Psoas muscle (tissue), 7 donors: ENCODE measurements at regions not wholly inside any gene's neighbourhood (a gene's known extent, or its start where the extent isn't known, plus 50 kb on each side); places are given as distances from the start of the nearest gene placed in this dataset.

Source experiments
- ATAC-seq, 4 donors: fragments of 200-7000 bp; cut with Tn5 transposase; one replicate each; pipeline ENCODE4 v1.9.1; 2020; ENCODE audit warnings: moderate library complexity in 3 of 4, mild to moderate bottlenecking in 2 of 4
- DNase-seq, 2 donors: peaks; one replicate each; pipeline ENCODE4 v3.0.0-alpha.2; 2020
- H3K27ac ChIP-seq: fragments of 200-600 bp; one replicate; pipeline ENCODE4 v1.8.0; 2022
- H3K27me3 ChIP-seq, 3 donors: fragments of 200-600 bp in 1 of 3; one replicate each; pipeline versions ENCODE4 v1.6.1 to v1.8.0; 2013 to 2022; ENCODE audit warnings: low read length in 2 of 3, mild to moderate bottlenecking in 2 of 3, moderate library complexity in 1 of 3; ENCODE audit not compliant: insufficient read depth in 3 of 3
- H3K36me3 ChIP-seq, 2 donors: fragments of 200-600 bp in 1 of 2; one replicate each; pipeline versions ENCODE4 v1.6.1 to v1.8.0; 2013 to 2022; ENCODE audit warnings: low read depth in 1 of 2, mild to moderate bottlenecking in 1 of 2, moderate library complexity in 1 of 2; ENCODE audit not compliant: insufficient read depth in 1 of 2
- H3K4me1 ChIP-seq: fragments of 200-600 bp; one replicate; pipeline ENCODE4 v1.8.0; 2022
- H3K4me3 ChIP-seq: fragments of 200-600 bp; one replicate; pipeline ENCODE4 v1.8.0; 2022; ENCODE audit warnings: mild to moderate bottlenecking
- H3K9me3 ChIP-seq: fragments of 200-600 bp; one replicate; pipeline ENCODE4 v1.8.0; 2022
- WGBS, 3 donors: extraction: QIAGEN DNeasy Blood & Tissue Kit; methylation state at CpG; one replicate each; pipeline versions ENCODE4 v1.1.6 to v1.1.7; 2013; 5-methylcytosine and 5-hydroxymethylcytosine counted together
- intact Hi-C, 2 donors: fragments of 100-400 bp; cut with DNase I; formaldehyde crosslinking; loops; one replicate each; pipeline versions ENCODE4 v1.11.0 to v1.14.2; 2022
- TF ChIP-seq, protein P1 (sequence below): fragments of 200-600 bp; IDR thresholded peaks from one replicate; pipeline ENCODE4 v1.8.0; 2022; ENCODE audit warnings: antibody characterized with exemption
- donor health status: healthy with polysubstance abuse.
- donor health status: DM: no; HTN: no; CAD: no; lungs with moderate emphysema.
- donor health status: Bipolar disorder and iron deficiency.
- donor health status: healthy.
- donor health status: DM: yes; HTN: yes; CAD: no.
- donor health status: DM: no; HTN: no; CAD: no.
- donor health status: DM: yes; HTN: yes; CAD: no.

DNA sequence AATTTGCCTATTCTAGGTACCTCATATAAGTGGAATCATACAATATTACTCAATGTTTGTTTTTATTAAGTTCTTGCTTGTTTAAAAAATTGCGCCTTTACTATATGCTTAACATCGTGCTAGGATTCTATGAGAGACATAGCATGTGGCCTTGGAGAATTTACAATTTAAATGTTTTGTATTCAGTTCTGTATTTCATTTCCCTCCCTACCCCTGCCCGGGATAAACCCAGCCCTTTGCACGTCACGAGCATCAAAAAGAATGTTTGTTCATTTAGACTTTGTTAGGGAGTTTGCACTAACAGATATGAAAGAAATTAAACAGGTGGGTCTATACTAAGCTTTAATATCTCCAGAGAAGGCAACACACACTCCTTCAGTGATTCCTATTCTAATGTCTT lies 75.7 kb downstream of the C18orf54 start:
- Histone ChIP-seq H3K27me3 (peaks cover 0 to 2% (median 0%) of the 10 kb centered on the region in 3 donors), H3K4me3 (no peak overlapping the region), H3K9me3 (no peaks in the 10 kb centered on the region), H3K4me1 (no peaks in the 10 kb centered on the region), H3K27ac (no peak overlapping the region), H3K36me3 (no peaks in the 10 kb centered on the region)
- DNase-seq = no peak
- TF ChIP-seq, protein P1, sequence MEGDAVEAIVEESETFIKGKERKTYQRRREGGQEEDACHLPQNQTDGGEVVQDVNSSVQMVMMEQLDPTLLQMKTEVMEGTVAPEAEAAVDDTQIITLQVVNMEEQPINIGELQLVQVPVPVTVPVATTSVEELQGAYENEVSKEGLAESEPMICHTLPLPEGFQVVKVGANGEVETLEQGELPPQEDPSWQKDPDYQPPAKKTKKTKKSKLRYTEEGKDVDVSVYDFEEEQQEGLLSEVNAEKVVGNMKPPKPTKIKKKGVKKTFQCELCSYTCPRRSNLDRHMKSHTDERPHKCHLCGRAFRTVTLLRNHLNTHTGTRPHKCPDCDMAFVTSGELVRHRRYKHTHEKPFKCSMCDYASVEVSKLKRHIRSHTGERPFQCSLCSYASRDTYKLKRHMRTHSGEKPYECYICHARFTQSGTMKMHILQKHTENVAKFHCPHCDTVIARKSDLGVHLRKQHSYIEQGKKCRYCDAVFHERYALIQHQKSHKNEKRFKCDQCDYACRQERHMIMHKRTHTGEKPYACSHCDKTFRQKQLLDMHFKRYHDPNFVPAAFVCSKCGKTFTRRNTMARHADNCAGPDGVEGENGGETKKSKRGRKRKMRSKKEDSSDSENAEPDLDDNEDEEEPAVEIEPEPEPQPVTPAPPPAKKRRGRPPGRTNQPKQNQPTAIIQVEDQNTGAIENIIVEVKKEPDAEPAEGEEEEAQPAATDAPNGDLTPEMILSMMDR = no peak
- ATAC-seq = no peak
- intact Hi-C loops = no loop called here
- WGBS, 3 donors = 59 to 66% (median 62%) methylated on average over 5 of the region's 5 CpGs

DNA sequence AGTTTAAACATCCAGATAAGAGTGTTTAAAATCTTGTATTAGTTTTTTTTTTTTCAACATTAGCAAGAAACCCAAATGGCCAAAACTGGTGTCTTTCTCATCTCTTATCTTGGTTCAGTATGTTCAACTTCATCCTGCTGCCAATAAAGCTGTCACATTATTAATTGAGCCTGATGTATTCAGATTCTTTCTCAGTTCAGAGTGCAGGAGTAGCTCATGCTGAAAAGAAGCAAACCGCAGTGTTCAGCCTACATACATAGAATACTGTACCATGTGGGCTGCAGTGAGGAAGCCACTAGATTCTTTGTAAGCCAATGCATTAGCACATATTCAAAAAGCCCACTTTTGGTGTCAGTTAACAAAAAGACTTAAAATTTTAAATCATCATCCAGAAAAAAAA lies 76.2 kb downstream of the C18orf54 start:
- Histone ChIP-seq H3K36me3 (no peaks in the 10 kb centered on the region), H3K27me3 (peaks cover 0 to 3% (median 2%) of the 10 kb centered on the region in 3 donors), H3K4me1 (no peaks in the 10 kb centered on the region), H3K4me3 (no peak overlapping the region), H3K9me3 (no peaks in the 10 kb centered on the region), H3K27ac (no peak overlapping the region)
- 75 to 85% (median 80%) methylated on average over 1 of the region's 1 CpG for WGBS, 3 donors
- intact Hi-C loops = no loop called here
- no peak for DNase-seq
- TF ChIP-seq, protein P1 = no peak
- no peak for ATAC-seq

DNA sequence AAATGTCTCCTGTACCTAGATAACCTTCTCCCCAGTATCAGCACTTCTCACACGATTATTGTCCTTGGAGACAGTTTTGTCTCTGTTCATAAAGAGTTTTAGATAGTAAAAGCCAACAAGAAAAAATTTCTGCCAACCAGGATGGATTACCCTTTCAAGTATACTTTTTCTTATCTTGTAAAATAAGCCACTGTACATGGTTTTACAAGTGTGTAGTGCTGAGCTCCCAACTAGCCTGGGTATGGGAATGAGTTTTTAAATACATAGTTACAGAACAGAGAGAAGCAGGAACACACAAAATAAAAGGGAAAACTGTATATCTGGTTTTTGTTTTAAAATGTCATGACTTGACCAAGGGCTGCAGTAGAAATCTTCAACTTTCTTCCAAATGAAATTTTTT lies 76.7 kb downstream of the C18orf54 start:
- H3K27me3 ChIP-seq = peaks cover 0 to 3% (median 2%) of the 10 kb centered on the region in 3 donors
- DNase-seq = no peak
- H3K36me3 ChIP-seq = no peaks in the 10 kb centered on the region
- intact Hi-C loops = no loop called here
- no peaks in the 10 kb centered on the region for H3K9me3 ChIP-seq
- no peak for ATAC-seq
- no peak overlapping the region for H3K4me3 ChIP-seq
- H3K27ac ChIP-seq = no peak overlapping the region
- 61 to 71% (median 68%) methylated on average over 1 of the region's 1 CpG for WGBS, 3 donors
- TF ChIP-seq, protein P1 = no peak
- H3K4me1 ChIP-seq = no peaks in the 10 kb centered on the region

DNA sequence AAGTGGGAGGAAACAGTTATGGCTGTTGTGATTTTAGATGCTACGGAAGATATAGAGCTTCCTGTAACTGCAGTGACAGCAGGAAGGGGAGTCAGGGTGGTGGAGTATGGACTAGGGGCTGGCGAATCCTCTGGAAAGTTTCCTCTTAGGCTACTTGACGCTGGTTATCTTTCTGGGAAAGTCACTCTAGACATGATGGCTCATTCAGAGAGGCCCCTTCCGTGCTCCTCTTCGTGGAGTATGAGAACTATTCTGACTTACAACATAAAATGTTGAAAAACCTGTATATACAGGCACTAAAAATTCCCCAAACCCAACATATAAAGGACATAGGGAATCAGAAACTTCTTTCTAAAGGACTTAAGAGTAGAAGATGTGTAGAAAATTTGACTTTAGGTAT lies 78.8 kb downstream of the C18orf54 start:
- DNase-seq = no peak
- Histone ChIP-seq H3K4me3 (no peak overlapping the region), H3K27me3 (peaks cover 0 to 3% (median 3%) of the 10 kb centered on the region in 3 donors), H3K4me1 (no peaks in the 10 kb centered on the region), H3K27ac (no peak overlapping the region), H3K9me3 (no peaks in the 10 kb centered on the region), H3K36me3 (no peaks in the 10 kb centered on the region)
- intact Hi-C loops = no loop called here
- 64 to 79% (median 72%) methylated on average over 5 of the region's 5 CpGs for WGBS, 3 donors
- TF ChIP-seq, protein P1 = no peak
- ATAC-seq = no peak

DNA sequence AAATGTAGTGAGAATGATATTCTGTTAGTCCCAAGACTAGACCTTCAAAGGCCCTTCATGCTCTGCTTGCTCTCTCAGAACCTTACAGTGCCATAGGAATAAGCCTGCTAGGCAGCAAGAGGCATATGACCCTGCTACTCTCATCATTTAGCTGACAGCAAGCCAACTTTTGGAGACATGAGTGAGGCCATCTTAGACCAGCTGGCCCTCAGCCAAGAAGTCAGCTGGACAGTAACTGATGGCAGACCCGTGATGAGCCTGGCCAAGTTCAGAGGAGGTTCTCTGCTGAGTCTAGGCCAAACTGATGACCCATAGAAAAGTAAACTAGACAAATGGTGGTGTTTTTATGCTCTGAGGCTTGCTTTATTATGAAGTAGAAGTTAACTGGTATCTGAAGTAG lies 82.6 kb downstream of the C18orf54 start:
- intact Hi-C loops = loop anchor here in 1 of 2 donors (5.0 kb wide), 1 partner anchor 232 kb away; no protein-coding TSS in a partner anchor
- Histone ChIP-seq H3K36me3 (no peaks in the 10 kb centered on the region), H3K4me1 (no peaks in the 10 kb centered on the region), H3K9me3 (no peaks in the 10 kb centered on the region), H3K27me3 (peaks cover 0 to 3% (median 3%) of the 10 kb centered on the region in 3 donors), H3K27ac (no peak overlapping the region), H3K4me3 (no peak overlapping the region)
- DNase-seq (no peak), ATAC-seq (no peak)
- TF ChIP-seq, protein P1 = no peak
- WGBS, 3 donors = 8 to 17% (median 13%) methylated on average over 1 of the region's 1 CpG
